PC-9 (cell line): ENCODE measurements at regions not wholly inside any gene's neighbourhood (a gene's known extent, or its start where the extent isn't known, plus 50 kb on each side); places are given as distances from the start of the nearest gene placed in this dataset.

ENCODE experiments used
- BruUV-seq: library from RNA; stranded (reverse); fragments of 400-500 nt; replicated peaks from 2 replicates; lab custom pipeline; 2021; lab: Mats Ljungman, UMichigan
- CTCF ChIA-PET: fragments of 300-600 bp; sonication (Branson Sonifier 250); formaldehyde crosslinking; loops from one replicate; lab custom pipeline; 2022; ENCODE audit warnings: antibody characterized with exemption; lab: Charles Lee
- POLR2A ChIA-PET: fragments of 300-600 bp; sonication (Branson Sonifier 250); formaldehyde crosslinking; loops from one replicate; lab custom pipeline; 2022; ENCODE audit warnings: antibody characterized with exemption; ENCODE audit not compliant: unreplicated experiment; lab: Charles Lee
- DNase-seq, 2 experiments: peaks; one replicate each; pipeline versions ENCODE4 v3.0.0 to v3.0.0-alpha.2; 2015 to 2022; ENCODE audit warnings: mixed read lengths in 1 of 2
- H2AFZ ChIP-seq: fragments of 200-600 bp; sonication (generic); 2 replicates; pipeline ENCODE4 v1.8.1; 2017; ENCODE audit warnings: antibody characterized with exemption
- H3F3A ChIP-seq: fragments of 200-600 bp; sonication (generic); 2 replicates; pipeline ENCODE4 v1.8.1; 2017; ENCODE audit warnings: antibody characterized with exemption, mild to moderate bottlenecking, low read depth; ENCODE audit not compliant: insufficient read depth
- H3K27ac ChIP-seq: fragments of 200-600 bp; sonication (generic); 2 replicates; pipeline ENCODE4 v1.6.1; 2016; ENCODE audit warnings: mixed run types
- H3K27me3 ChIP-seq: fragments of 200-600 bp; sonication (generic); 2 replicates; pipeline ENCODE4 v1.6.1; 2016; ENCODE audit warnings: low read depth, mixed run types; ENCODE audit not compliant: insufficient read depth
- H3K36me3 ChIP-seq: fragments of 200-600 bp; sonication (generic); 2 replicates; pipeline ENCODE4 v1.6.1; 2016; ENCODE audit warnings: low read depth, mixed run types
- H3K4me1 ChIP-seq: fragments of 200-600 bp; sonication (generic); replicated peaks from 2 replicates; pipeline ENCODE4 v1.6.1; 2016; ENCODE audit warnings: mixed run types; ENCODE audit not compliant: insufficient read depth
- H3K4me2 ChIP-seq: fragments of 200-600 bp; sonication (generic); 2 replicates; pipeline ENCODE4 v1.6.1; 2017; ENCODE audit warnings: mixed run types
- H3K4me3 ChIP-seq: fragments of 200-600 bp; sonication (generic); 2 replicates; pipeline ENCODE4 v1.6.1; 2016; ENCODE audit warnings: mixed run types
- H3K79me2 ChIP-seq: fragments of 200-600 bp; sonication (generic); 2 replicates; pipeline ENCODE4 v1.6.1; 2017; ENCODE audit warnings: low read depth, mixed run types
- H3K9me2 ChIP-seq: fragments of 200-600 bp; sonication (generic); 2 replicates; pipeline ENCODE4 v1.8.1; 2017; ENCODE audit warnings: mild to moderate bottlenecking; ENCODE audit not compliant: insufficient read depth
- H3K9me3 ChIP-seq: fragments of 200-600 bp; sonication (generic); 2 replicates; pipeline ENCODE4 v1.8.1; 2016; ENCODE audit warnings: low read depth; ENCODE audit not compliant: insufficient read depth
- H4K20me1 ChIP-seq: fragments of 200-600 bp; sonication (generic); 2 replicates; pipeline ENCODE4 v1.8.1; 2017; ENCODE audit not compliant: insufficient read depth
- CTCF ChIP-seq: fragments of 200-600 bp; sonication (generic); conservative IDR thresholded peaks from 2 replicates; pipeline ENCODE4 v1.6.1; 2017; ENCODE audit warnings: mixed run types, antibody characterized with exemption, mild to moderate bottlenecking, moderate library complexity
- EZH2 ChIP-seq: fragments of 200-600 bp; sonication (generic); IDR thresholded peaks from 2 replicates; pipeline ENCODE4 v1.8.0; 2017; ENCODE audit warnings: antibody characterized with exemption, low read depth
- intact Hi-C: fragments of 100-400 bp; cut with micrococcal nuclease; formaldehyde crosslinking; loops from one replicate; pipeline ENCODE4 v1.10.0; 2022; ENCODE audit not compliant: unreplicated experiment

- H3K4me1 ChIP-seq = no peaks in the 10 kb centered on the region
- BruUV-seq = no TSS peak
- no peak overlapping the region for H2AFZ ChIP-seq
- no peaks in the 10 kb centered on the region for H3K9me2 ChIP-seq
- ChIA-PET CTCF (no interaction called here), POLR2A (no interaction called here)
- no peak overlapping the region for H3K4me3 ChIP-seq
- intact Hi-C loops = no loop called here
- H4K20me1 ChIP-seq = no peaks in the 10 kb centered on the region
- no peak overlapping the region for H3K27ac ChIP-seq
- no peak overlapping the region for H3K4me2 ChIP-seq
- no peaks in the 10 kb centered on the region for H3K36me3 ChIP-seq
- H3K27me3 ChIP-seq = no peaks in the 10 kb centered on the region
- TF ChIP-seq CTCF (no peak), EZH2 (no peak)
- no peak for DNase-seq
- H3K9me3 ChIP-seq = no peaks in the 10 kb centered on the region
- H3K79me2 ChIP-seq = no peaks in the 10 kb centered on the region
- H3F3A ChIP-seq = no peaks in the 10 kb centered on the region
These were observed 127.0 kb upstream of the GATB start for GRCh38 chr4:151887816-151888180.

- H3K9me3 ChIP-seq = no peaks in the 10 kb centered on the region
- no peak overlapping the region for H3K4me2 ChIP-seq
- no peaks in the 10 kb centered on the region for H3K36me3 ChIP-seq
- TF ChIP-seq EZH2 (no peak), CTCF (no peak)
- H3K27ac ChIP-seq = no peak overlapping the region
- BruUV-seq = no TSS peak
- ChIA-PET CTCF (no interaction called here), POLR2A (no interaction called here)
- no peaks in the 10 kb centered on the region for H3K9me2 ChIP-seq
- DNase-seq = no peak
- no peak overlapping the region for H3K4me3 ChIP-seq
- intact Hi-C loops = no loop called here
- H3K27me3 ChIP-seq = no peaks in the 10 kb centered on the region
- no peaks in the 10 kb centered on the region for H3K79me2 ChIP-seq
- H4K20me1 ChIP-seq = no peaks in the 10 kb centered on the region
- no peaks in the 10 kb centered on the region for H3K4me1 ChIP-seq
- H2AFZ ChIP-seq = no peak overlapping the region
- no peaks in the 10 kb centered on the region for H3F3A ChIP-seq
These were observed 126.4 kb upstream of the GATB start for GRCh38 chr4:151887031-151887815.

GRCh38 chr4:151885123-151885522 lies 124.3 kb upstream of the GATB start:
- H3K79me2 ChIP-seq = no peaks in the 10 kb centered on the region
- no peak overlapping the region for H3K4me2 ChIP-seq
- ChIA-PET POLR2A (no interaction called here), CTCF (no interaction called here)
- no peak overlapping the region for H3K27ac ChIP-seq
- no peak overlapping the region for H3K4me3 ChIP-seq
- H3K36me3 ChIP-seq = no peaks in the 10 kb centered on the region
- no peaks in the 10 kb centered on the region for H3K4me1 ChIP-seq
- H3K9me2 ChIP-seq = no peaks in the 10 kb centered on the region
- H4K20me1 ChIP-seq = no peaks in the 10 kb centered on the region
- H3K27me3 ChIP-seq = no peaks in the 10 kb centered on the region
- H2AFZ ChIP-seq = no peak overlapping the region
- H3F3A ChIP-seq = no peaks in the 10 kb centered on the region
- H3K9me3 ChIP-seq = no peaks in the 10 kb centered on the region
- intact Hi-C loops = no loop called here
- TF ChIP-seq CTCF (no peak), EZH2 (no peak)
- no TSS peak for BruUV-seq
- DNase-seq = no peak
